Suprapubic skin (tissue), 4 donors: ENCODE measurements at regions not wholly inside any gene's neighbourhood (a gene's known extent, or its start where the extent isn't known, plus 50 kb on each side); places are given as distances from the start of the nearest gene placed in this dataset.
"Not testable (repeated sequence)": the region's sequence is repeated elsewhere in the genome, so short reads cannot be mapped to it uniquely, and the experiment has no call there.

Source experiments
- DNase-seq, 2 donors: peaks; one replicate each; pipeline ENCODE4 v3.0.0-alpha.2; 2019; ENCODE audit warnings: low spot score in 2 of 2
- H3K27ac ChIP-seq: fragments of 200-600 bp; sonication (generic); one replicate; pipeline ENCODE4 v1.5.1; 2019
- H3K27me3 ChIP-seq: fragments of 200-600 bp; sonication (generic); one replicate; pipeline ENCODE4 v1.5.1; 2019
- H3K36me3 ChIP-seq: fragments of 200-600 bp; sonication (generic); one replicate; pipeline ENCODE4 v1.5.1; 2019
- H3K4me1 ChIP-seq: fragments of 200-600 bp; sonication (generic); one replicate; pipeline ENCODE4 v1.5.1; 2019
- H3K4me3 ChIP-seq: fragments of 200-600 bp; sonication (generic); one replicate; pipeline ENCODE4 v1.5.1; 2019; ENCODE audit warnings: mild to moderate bottlenecking
- H3K9me3 ChIP-seq: fragments of 200-600 bp; sonication (generic); one replicate; pipeline ENCODE4 v1.5.1; 2019
- CTCF ChIP-seq, 2 donors: fragments of 200-600 bp in 1 of 2; fragments of 450-650 bp in 1 of 2; sonication (generic) in 1 of 2; IDR thresholded peaks; one replicate each; pipeline ENCODE4 v1.5.1; 2016 to 2019; ENCODE audit warnings: antibody characterized with exemption in 2 of 2, mild to moderate bottlenecking in 1 of 2, moderate library complexity in 1 of 2
- EP300 ChIP-seq: sonication (generic); formaldehyde crosslinking; IDR thresholded peaks from one replicate; pipeline ENCODE4 v1.6.1; 2017; ENCODE audit warnings: antibody characterized with exemption
- POLR2A ChIP-seq, 2 donors: fragments of 450-650 bp; IDR thresholded peaks; one replicate each; pipeline ENCODE4 v1.6.1; 2017; ENCODE audit warnings: antibody characterized with exemption in 2 of 2, mild to moderate bottlenecking in 2 of 2, moderate library complexity in 2 of 2
- POLR2AphosphoS5 ChIP-seq, 3 donors: sonication (generic); formaldehyde crosslinking; IDR thresholded peaks; one replicate each; pipeline ENCODE4 v1.6.1; 2017; ENCODE audit warnings: antibody characterized with exemption in 3 of 3
- WGBS: methylation state at CpG from one replicate; pipeline ENCODE4 v1.1.5; 2018; 5-methylcytosine and 5-hydroxymethylcytosine counted together

- Histone ChIP-seq H3K9me3 (no peaks in the 10 kb centered on the region), H3K4me1 (peaks cover 57% of the 10 kb centered on the region), H3K27me3 (no peaks in the 10 kb centered on the region), H3K36me3 (no peaks in the 10 kb centered on the region), H3K4me3 (no peak overlapping the region), H3K27ac (no peak overlapping the region)
- TF ChIP-seq POLR2A (IDR thresholded peaks at IDR 0.05) = no peak
- TF ChIP-seq POLR2AphosphoS5 (IDR thresholded peaks at IDR 0.05) = no peak
- no peak for TF ChIP-seq EP300
- no peak for TF ChIP-seq CTCF (IDR thresholded peaks at IDR 0.05)
- 97% methylated on average over 2 of the region's 2 CpGs for WGBS
- DNase-seq = no peak
Measured at GRCh38 chr3:72271923-72272322, 487.0 kb upstream of the PROK2 start.

GRCh38 chr3:72271216-72271615 lies 486.3 kb upstream of the PROK2 start:
- TF ChIP-seq CTCF (IDR thresholded peaks at IDR 0.05) (no peak), POLR2A (IDR thresholded peaks at IDR 0.05) (no peak), POLR2AphosphoS5 (IDR thresholded peaks at IDR 0.05) (no peak), EP300 (no peak)
- Histone ChIP-seq H3K27me3 (no peaks in the 10 kb centered on the region), H3K4me1 (peaks cover 57% of the 10 kb centered on the region), H3K27ac (no peak overlapping the region), H3K36me3 (no peaks in the 10 kb centered on the region), H3K9me3 (no peaks in the 10 kb centered on the region), H3K4me3 (no peak overlapping the region)
- no peak for DNase-seq
- WGBS = 67% methylated on average over 6 of the region's 6 CpGs

- Histone ChIP-seq H3K27me3 (no peaks in the 10 kb centered on the region), H3K4me1 (peaks cover 58% of the 10 kb centered on the region), H3K4me3 (no peak overlapping the region), H3K36me3 (no peaks in the 10 kb centered on the region), H3K9me3 (no peaks in the 10 kb centered on the region), H3K27ac (no peak overlapping the region)
- TF ChIP-seq CTCF (IDR thresholded peaks at IDR 0.05) = no peak
- no peak for TF ChIP-seq POLR2A (IDR thresholded peaks at IDR 0.05)
- no peak for TF ChIP-seq EP300
- TF ChIP-seq POLR2AphosphoS5 (IDR thresholded peaks at IDR 0.05) = no peak
- no peak for DNase-seq
- WGBS = 66% methylated on average over 5 of the region's 5 CpGs
Measured at GRCh38 chr3:72270730-72271129, 485.8 kb upstream of the PROK2 start.

GRCh38 chr3:72270072-72270681 lies 485.2 kb upstream of the PROK2 start:
- no peaks in the 10 kb centered on the region for H3K9me3 ChIP-seq
- peak; percentile 93 to 95 for DNase-seq
- no peak overlapping the region for H3K4me3 ChIP-seq
- no peak overlapping the region for H3K27ac ChIP-seq
- H3K36me3 ChIP-seq = no peaks in the 10 kb centered on the region
- TF ChIP-seq EP300 = peak; percentile 17
- TF ChIP-seq POLR2A (IDR thresholded peaks at IDR 0.05) = no peak
- peak; percentile 20 to 97 (median 92) for TF ChIP-seq POLR2AphosphoS5 (IDR thresholded peaks at IDR 0.05)
- 27% methylated on average over 9 of the region's 9 CpGs for WGBS
- H3K4me1 ChIP-seq = peaks cover 58% of the 10 kb centered on the region
- no peaks in the 10 kb centered on the region for H3K27me3 ChIP-seq

GRCh38 chr3:72269475-72269874 lies 484.5 kb upstream of the PROK2 start:
- Histone ChIP-seq H3K27me3 (no peaks in the 10 kb centered on the region), H3K4me1 (peaks cover 51% of the 10 kb centered on the region), H3K4me3 (no peak overlapping the region), H3K27ac (peak overlapping the region; percentile 18), H3K9me3 (no peaks in the 10 kb centered on the region), H3K36me3 (no peaks in the 10 kb centered on the region)
- no peak for TF ChIP-seq EP300
- no peak for TF ChIP-seq CTCF (IDR thresholded peaks at IDR 0.05)
- no peak for TF ChIP-seq POLR2AphosphoS5 (IDR thresholded peaks at IDR 0.05)
- TF ChIP-seq POLR2A (IDR thresholded peaks at IDR 0.05) = no peak
- no peak for DNase-seq
- WGBS = 83% methylated on average over 3 of the region's 3 CpGs

GRCh38 chr3:72266921-72267524 lies 482.1 kb upstream of the PROK2 start:
- H3K27ac ChIP-seq, H3K27me3 ChIP-seq, H3K4me3 ChIP-seq, H3K9me3 ChIP-seq, H3K36me3 ChIP-seq, DNase-seq: not testable (repeated sequence)
- 87% methylated on average over 7 of the region's 7 CpGs for WGBS
- peaks cover 48% of the 10 kb centered on the region for H3K4me1 ChIP-seq
